Peyer's patch (tissue), 4 donors: ENCODE measurements at regions not wholly inside any gene's neighbourhood (a gene's known extent, or its start where the extent isn't known, plus 50 kb on each side); places are given as distances from the start of the nearest gene placed in this dataset.

Source experiments
- DNase-seq, 3 donors: peaks; one replicate each; pipeline ENCODE4 v3.0.0-alpha.2; 2017 to 2019
- H3K27ac ChIP-seq, 4 donors: fragments of 200-600 bp; sonication (generic); one replicate each; pipeline ENCODE4 v1.5.1; 2016 to 2019
- H3K27me3 ChIP-seq, 2 donors: fragments of 200-600 bp; sonication (generic); one replicate each; pipeline ENCODE4 v1.5.1; 2019
- H3K36me3 ChIP-seq, 3 donors: fragments of 200-600 bp; sonication (generic); one replicate each; pipeline ENCODE4 v1.5.1; 2016 to 2019
- H3K4me1 ChIP-seq, 4 donors: fragments of 200-600 bp; sonication (generic); one replicate each; pipeline ENCODE4 v1.5.1; 2016 to 2019
- H3K4me3 ChIP-seq, 4 donors: fragments of 200-600 bp; sonication (generic); 1 replicate in 3 of 4; 2 replicates in 1 of 4; pipeline ENCODE4 v1.5.1; 2016 to 2019; ENCODE audit warnings: mild to moderate bottlenecking in 1 of 4
- H3K9me3 ChIP-seq, 4 donors: fragments of 200-600 bp; sonication (generic); one replicate each; pipeline ENCODE4 v1.5.1; 2016 to 2019; ENCODE audit warnings: mild to moderate bottlenecking in 1 of 4
- POLR2A ChIP-seq, 2 donors: fragments of 450-650 bp; IDR thresholded peaks; one replicate each; pipeline ENCODE4 v1.5.1; 2017; ENCODE audit warnings: antibody characterized with exemption in 2 of 2, mild to moderate bottlenecking in 2 of 2, moderate library complexity in 2 of 2
- TF ChIP-seq, protein P1 (sequence below), 6 experiments: fragments of 450-650 bp in 4 of 6; fragments of 200-600 bp in 2 of 6; sonication (generic) in 1 of 6; IDR thresholded peaks; one replicate each; pipeline ENCODE4 v1.5.1; 2017 to 2019; ENCODE audit warnings: antibody characterized with exemption in 6 of 6, mild to moderate bottlenecking in 3 of 6, moderate library complexity in 1 of 6

DNA sequence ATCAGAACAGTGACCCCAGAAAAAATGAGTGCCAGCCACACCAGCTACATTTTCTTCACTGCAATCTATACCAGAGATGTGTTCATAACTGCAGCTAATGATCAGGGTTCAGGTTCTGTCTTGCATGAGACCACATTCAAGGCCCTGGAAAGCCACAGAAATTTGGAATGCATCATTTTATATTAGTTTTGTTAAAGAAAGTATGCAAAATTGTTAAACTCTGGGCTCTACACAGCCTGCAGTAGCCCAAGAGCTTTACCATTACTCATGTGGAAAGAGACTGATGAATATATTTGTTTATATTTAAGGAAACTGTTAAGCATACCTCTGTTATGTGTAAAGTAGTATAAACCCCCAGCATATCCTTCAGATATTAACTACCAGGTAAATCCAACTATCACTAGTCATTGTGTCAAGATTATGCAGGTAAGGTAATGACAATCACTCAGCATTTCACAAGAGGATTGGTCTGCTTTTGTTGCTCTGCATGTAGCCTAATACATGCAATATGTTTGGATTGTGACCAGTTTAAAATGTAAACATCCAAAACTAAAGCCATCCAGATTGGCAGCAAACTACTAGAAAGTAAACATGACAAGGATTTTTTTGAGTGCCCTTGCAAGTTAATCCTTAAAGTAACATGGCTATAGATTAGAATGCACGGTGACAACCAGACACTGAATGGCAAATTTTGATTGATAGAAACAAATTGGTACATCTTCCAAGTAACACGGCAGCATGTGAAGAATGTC is 429.1 kb upstream of the ARGLU1 start:
- H3K27me3 ChIP-seq, result no peaks in the 10 kb centered on the region
- TF ChIP-seq POLR2A (IDR thresholded peaks at IDR 0.05), result no peak
- TF ChIP-seq, protein P1, sequence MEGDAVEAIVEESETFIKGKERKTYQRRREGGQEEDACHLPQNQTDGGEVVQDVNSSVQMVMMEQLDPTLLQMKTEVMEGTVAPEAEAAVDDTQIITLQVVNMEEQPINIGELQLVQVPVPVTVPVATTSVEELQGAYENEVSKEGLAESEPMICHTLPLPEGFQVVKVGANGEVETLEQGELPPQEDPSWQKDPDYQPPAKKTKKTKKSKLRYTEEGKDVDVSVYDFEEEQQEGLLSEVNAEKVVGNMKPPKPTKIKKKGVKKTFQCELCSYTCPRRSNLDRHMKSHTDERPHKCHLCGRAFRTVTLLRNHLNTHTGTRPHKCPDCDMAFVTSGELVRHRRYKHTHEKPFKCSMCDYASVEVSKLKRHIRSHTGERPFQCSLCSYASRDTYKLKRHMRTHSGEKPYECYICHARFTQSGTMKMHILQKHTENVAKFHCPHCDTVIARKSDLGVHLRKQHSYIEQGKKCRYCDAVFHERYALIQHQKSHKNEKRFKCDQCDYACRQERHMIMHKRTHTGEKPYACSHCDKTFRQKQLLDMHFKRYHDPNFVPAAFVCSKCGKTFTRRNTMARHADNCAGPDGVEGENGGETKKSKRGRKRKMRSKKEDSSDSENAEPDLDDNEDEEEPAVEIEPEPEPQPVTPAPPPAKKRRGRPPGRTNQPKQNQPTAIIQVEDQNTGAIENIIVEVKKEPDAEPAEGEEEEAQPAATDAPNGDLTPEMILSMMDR (IDR thresholded peaks at IDR 0.05), result no peak
- no peak for DNase-seq
- H3K4me1 ChIP-seq, result no peaks in the 10 kb centered on the region
- H3K36me3 ChIP-seq, result no peaks in the 10 kb centered on the region
- H3K4me3 ChIP-seq, result no peak overlapping the region
- no peaks in the 10 kb centered on the region for H3K9me3 ChIP-seq
- no peak overlapping the region for H3K27ac ChIP-seq

DNA sequence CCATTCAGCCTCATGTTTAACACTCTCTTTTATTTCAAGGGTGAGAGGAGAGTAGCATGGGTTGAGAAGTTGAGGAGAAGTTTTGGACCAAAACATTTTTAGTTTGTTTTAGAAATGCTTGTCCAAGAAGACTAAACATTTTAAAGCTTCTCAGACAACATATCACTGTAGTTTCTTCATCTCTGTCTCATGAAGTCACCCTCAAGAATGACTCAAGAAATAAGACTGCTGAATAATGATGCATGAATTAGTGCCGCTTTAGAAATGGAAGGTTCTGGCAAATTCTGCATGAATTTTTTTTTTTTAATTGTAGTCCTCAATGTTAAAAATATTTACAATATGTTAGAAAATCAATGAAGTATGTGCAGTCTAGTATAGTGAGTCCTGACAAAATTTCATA is 422.7 kb upstream of the ARGLU1 start:
- no peak overlapping the region for H3K4me3 ChIP-seq
- no peaks in the 10 kb centered on the region for H3K36me3 ChIP-seq
- no peak for DNase-seq
- H3K27me3 ChIP-seq, result no peaks in the 10 kb centered on the region
- TF ChIP-seq POLR2A (IDR thresholded peaks at IDR 0.05), result no peak
- H3K27ac ChIP-seq, result no peak overlapping the region
- no peaks in the 10 kb centered on the region for H3K9me3 ChIP-seq
- H3K4me1 ChIP-seq, result no peaks in the 10 kb centered on the region

DNA sequence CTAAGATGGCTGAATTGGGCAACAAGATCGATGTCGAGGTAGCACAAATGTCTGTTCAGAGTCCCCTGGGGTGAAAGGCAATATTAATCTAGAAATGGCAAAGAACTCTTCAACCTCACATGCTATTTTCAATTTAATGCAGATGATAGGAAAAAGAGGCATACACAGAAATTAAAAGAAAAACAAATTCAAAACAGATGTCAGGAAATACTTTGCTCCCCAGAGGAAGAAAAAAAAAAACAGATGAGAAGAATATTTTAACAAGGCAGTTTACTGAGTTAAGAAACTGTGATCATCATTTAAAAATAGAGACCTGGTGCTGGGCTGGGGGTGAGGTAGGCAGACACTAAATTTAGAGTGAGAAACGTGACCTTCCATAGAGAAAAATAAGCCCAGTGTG is 421.9 kb upstream of the ARGLU1 start:
- Histone ChIP-seq H3K4me1 (no peaks in the 10 kb centered on the region), H3K9me3 (no peaks in the 10 kb centered on the region), H3K27me3 (no peaks in the 10 kb centered on the region), H3K4me3 (no peak overlapping the region), H3K27ac (no peak overlapping the region), H3K36me3 (no peaks in the 10 kb centered on the region)
- no peak for DNase-seq
- TF ChIP-seq, protein P1 (IDR thresholded peaks at IDR 0.05), result no peak
- TF ChIP-seq POLR2A (IDR thresholded peaks at IDR 0.05), result no peak

DNA sequence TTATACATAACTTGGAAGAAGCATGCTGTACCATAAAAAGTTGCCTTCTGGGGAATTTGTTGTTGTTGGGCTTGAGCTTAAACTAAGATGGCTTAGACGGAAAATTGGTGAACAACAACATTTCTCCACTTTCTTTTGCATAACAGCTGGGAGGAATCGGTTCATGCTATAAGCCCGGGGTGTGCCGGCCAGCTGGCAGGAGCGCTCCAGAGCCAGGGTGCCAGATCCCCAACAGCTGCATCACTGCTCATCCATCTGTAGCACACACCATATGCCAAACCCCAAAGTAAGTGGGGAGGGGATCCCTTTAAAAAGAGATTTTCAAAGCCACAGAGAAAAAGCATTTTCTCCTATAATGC is 419.5 kb upstream of the ARGLU1 start:
- Histone ChIP-seq H3K4me1 (no peaks in the 10 kb centered on the region), H3K27ac (no peak overlapping the region), H3K4me3 (no peak overlapping the region), H3K36me3 (no peaks in the 10 kb centered on the region), H3K27me3 (no peaks in the 10 kb centered on the region), H3K9me3 (no peaks in the 10 kb centered on the region)
- TF ChIP-seq POLR2A (IDR thresholded peaks at IDR 0.05), result no peak
- TF ChIP-seq, protein P1 (IDR thresholded peaks at IDR 0.05), result no peak
- no peak for DNase-seq

DNA sequence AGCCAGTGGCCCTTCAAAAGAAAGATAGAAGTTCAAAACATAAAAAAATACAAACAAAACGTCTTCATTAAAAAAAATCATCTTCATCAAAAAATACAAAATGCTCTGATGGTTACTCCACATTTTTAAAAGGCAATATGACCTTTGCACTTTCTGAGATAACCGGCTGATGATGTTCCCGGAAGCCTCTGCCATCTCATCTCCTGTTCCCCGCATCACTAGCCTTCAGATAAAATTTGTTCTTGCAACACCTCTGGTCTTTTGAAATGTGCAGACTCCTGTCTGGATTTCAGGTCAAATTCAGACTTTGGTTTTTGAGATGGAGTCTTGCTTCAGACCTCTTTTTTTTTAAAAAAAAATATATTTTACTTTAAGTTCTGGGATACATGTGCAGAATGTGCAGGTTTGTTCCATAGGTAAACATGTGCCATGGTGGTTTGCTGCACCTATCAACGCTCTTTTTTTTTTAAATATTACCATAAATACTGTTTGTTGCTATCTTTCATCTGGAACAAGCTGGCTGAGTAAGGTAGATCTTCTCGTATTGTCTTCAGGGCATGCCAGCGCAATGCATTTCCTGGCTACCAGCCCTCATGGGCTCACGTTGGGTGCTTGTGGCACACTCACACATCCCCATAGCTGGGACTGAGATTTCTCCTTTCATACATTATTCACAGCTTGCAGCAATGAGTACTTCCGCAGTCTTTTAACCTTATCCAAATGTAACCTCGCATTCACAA is 418.9 kb upstream of the ARGLU1 start:
- Histone ChIP-seq H3K27me3 (no peaks in the 10 kb centered on the region), H3K4me3 (no peak overlapping the region), H3K4me1 (no peaks in the 10 kb centered on the region), H3K36me3 (no peaks in the 10 kb centered on the region), H3K9me3 (no peaks in the 10 kb centered on the region), H3K27ac (no peak overlapping the region)
- TF ChIP-seq, protein P1 (IDR thresholded peaks at IDR 0.05), result no peak
- TF ChIP-seq POLR2A (IDR thresholded peaks at IDR 0.05), result no peak
- no peak for DNase-seq

DNA sequence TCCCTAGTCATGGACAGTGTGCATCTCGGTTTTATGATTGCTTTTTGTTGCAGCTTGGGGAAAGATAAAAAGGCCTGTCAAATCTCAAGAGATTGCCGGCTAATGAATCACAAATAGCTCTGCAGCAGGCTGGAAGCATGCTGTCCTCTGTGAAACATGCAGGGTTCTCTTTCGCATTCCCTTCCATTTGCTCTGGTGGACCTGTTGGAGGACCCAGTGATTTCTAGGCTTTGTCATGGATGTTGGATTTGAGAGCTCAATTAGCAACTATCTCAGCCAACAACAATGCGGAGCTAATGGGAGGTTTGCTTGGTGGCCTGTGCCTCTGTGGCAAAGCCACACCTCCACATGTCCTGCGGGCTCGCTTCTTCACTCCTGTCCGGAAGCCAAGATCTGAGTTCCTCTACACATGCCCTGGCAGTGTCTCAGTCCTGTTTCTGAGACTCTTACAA is 418.1 kb upstream of the ARGLU1 start:
- Histone ChIP-seq H3K27ac (no peak overlapping the region), H3K36me3 (no peaks in the 10 kb centered on the region), H3K4me1 (no peaks in the 10 kb centered on the region), H3K4me3 (no peak overlapping the region), H3K9me3 (no peaks in the 10 kb centered on the region), H3K27me3 (no peaks in the 10 kb centered on the region)
- TF ChIP-seq, protein P1 (IDR thresholded peaks at IDR 0.05), result no peak
- TF ChIP-seq POLR2A (IDR thresholded peaks at IDR 0.05), result no peak
- DNase-seq, result no peak
